ENCODE measurements at regions not wholly inside any gene's neighbourhood (a gene's known extent, or its start where the extent isn't known, plus 50 kb on each side); places are given as distances from the start of the nearest gene placed in this dataset.

GRCh38 chr19:30240904-30241695, 131.1 kb upstream of the ZNF536 start:
- H3K4me1 ChIP-seq (ENCODE audit: control insufficient read depth in 1 of 2, insufficient read depth in 2 of 2, low read length in 2 of 2): no peaks in the 10 kb centered on the region
- TF ChIP-seq POLR2AphosphoS5 (IDR thresholded peaks at IDR 0.05; ENCODE audit: low read depth, low read length) (no peak), JUND (IDR thresholded peaks at IDR 0.05) (no peak), ZBTB33 (IDR thresholded peaks at IDR 0.05; ENCODE audit: extremely low read depth, insufficient replicate concordance, low read length) (no peak), SP1 (IDR thresholded peaks at IDR 0.05; ENCODE audit: low read depth) (no peak), TCF7L2 (IDR thresholded peaks at IDR 0.05; ENCODE audit: borderline replicate concordance, extremely low read depth, insufficient read depth, insufficient read length) (no peak), RAD21 (IDR thresholded peaks at IDR 0.05; ENCODE audit: low read depth) (no peak), ELF1 (IDR thresholded peaks at IDR 0.05; ENCODE audit: borderline replicate concordance, low read depth) (no peak), EZH2phosphoT487 (IDR thresholded peaks at IDR 0.05; ENCODE audit: borderline replicate concordance) (no peak), ZNF274 (IDR thresholded peaks at IDR 0.05; ENCODE audit: low read depth, low read length) (no peak), FOSL1 (IDR thresholded peaks at IDR 0.05; ENCODE audit: low read depth) (no peak), CEBPB (IDR thresholded peaks at IDR 0.05; ENCODE audit: low read depth) (no peak), CTCF (IDR thresholded peaks at IDR 0.05 in 2 of 3, conservative IDR thresholded peaks at IDR 0.05 in 1 of 3; ENCODE audit: borderline replicate concordance in 1 of 3, insufficient read depth in 1 of 3, low read depth in 2 of 3, low read length in 2 of 3) (no peak)
- ATAC-seq (no peak), DNase-seq (ENCODE audit: low read depth, low spot score) (no peak)
- H3K9ac ChIP-seq (ENCODE audit: low read length): no peak overlapping the region
- peaks cover 63% of the 10 kb centered on the region for H3K27me3 ChIP-seq (ENCODE audit: insufficient read depth, low read length)
- no peak overlapping the region for H2AFZ ChIP-seq (ENCODE audit: low read depth, low read length, poor library complexity, severe bottlenecking)
- no peaks in the 10 kb centered on the region for H3K36me3 ChIP-seq (ENCODE audit: control insufficient read depth in 1 of 2, insufficient read depth in 2 of 2, low read length in 2 of 2)
- H4K20me1 ChIP-seq (ENCODE audit: insufficient read depth): no peaks in the 10 kb centered on the region
- intact Hi-C loops (cut with micrococcal nuclease): no loop called here
- no peak overlapping the region for H3K4me3 ChIP-seq (replicated peaks in 1 of 2; ENCODE audit: low read depth in 1 of 2, low read length in 2 of 2)
- POLR2A ChIA-PET: no interaction called here
- H3K9me3 ChIP-seq (ENCODE audit: control insufficient read depth in 1 of 2, insufficient read depth in 1 of 2, low read depth in 1 of 2, low read length in 2 of 2): no peaks in the 10 kb centered on the region
- CTCF ChIA-PET: no interaction called here
- H3K4me2 ChIP-seq (ENCODE audit: low read length): no peak overlapping the region
- RAD21 ChIA-PET (ENCODE audit: low non-redundant PET in 1 of 2, low total read pairs in 2 of 2, uncharacterized antibody in 2 of 2, unreplicated experiment in 2 of 2): no interaction called here
- H3K9me2 ChIP-seq (ENCODE audit: insufficient read depth): no peaks in the 10 kb centered on the region
- H3K27ac ChIP-seq (ENCODE audit: low read depth, low read length): no peak overlapping the region
- no TSS peak for BruUV-seq (replicated peaks)
- H3K79me2 ChIP-seq (ENCODE audit: insufficient read depth, low read length): no peaks in the 10 kb centered on the region
